Liver (tissue), 3 donors: ENCODE measurements at regions not wholly inside any gene's neighbourhood (a gene's known extent, or its start where the extent isn't known, plus 50 kb on each side); places are given as distances from the start of the nearest gene placed in this dataset.

Experiments used
- EGR1 ChIP-seq, 2 donors: IDR thresholded peaks; 2 replicates each; pipeline ENCODE4 v1.6.1; 2016 to 2018; ENCODE audit warnings: antibody characterized with exemption in 2 of 2, low read depth in 2 of 2
- HNF4G ChIP-seq: IDR thresholded peaks from 2 replicates; pipeline ENCODE4 v1.6.1; 2016; ENCODE audit warnings: antibody characterized with exemption
- JUND ChIP-seq, 2 donors: IDR thresholded peaks; 2 replicates each; pipeline ENCODE4 v1.6.1; 2016; ENCODE audit warnings: antibody characterized with exemption in 2 of 2
- NR2F2 ChIP-seq: IDR thresholded peaks from 2 replicates; pipeline ENCODE4 v1.6.1; 2016; ENCODE audit warnings: antibody characterized with exemption
- RAD21 ChIP-seq, 2 donors: IDR thresholded peaks; 2 replicates each; pipeline ENCODE4 v1.6.1; 2016; ENCODE audit warnings: antibody characterized with exemption in 2 of 2, mild to moderate bottlenecking in 2 of 2
- TAF1 ChIP-seq: conservative IDR thresholded peaks from 2 replicates; pipeline ENCODE4 v1.6.1; 2016; ENCODE audit warnings: antibody characterized with exemption, mild to moderate bottlenecking
- YY1 ChIP-seq: IDR thresholded peaks from 2 replicates; pipeline ENCODE4 v1.6.1; 2016; ENCODE audit warnings: antibody characterized with exemption, mild to moderate bottlenecking
- ZBTB33 ChIP-seq: IDR thresholded peaks from 2 replicates; pipeline ENCODE4 v1.6.1; 2016; ENCODE audit warnings: antibody characterized with exemption
- TF ChIP-seq, protein P1 (sequence below): fragments of 150-350 bp; IDR thresholded peaks from 2 replicates; pipeline ENCODE4 v1.5.1; 2017; ENCODE audit warnings: improper control_type of control experiment, low read depth, low read length; ENCODE audit not compliant: missing input control
- TF ChIP-seq, protein P2 (sequence below): IDR thresholded peaks from 2 replicates; pipeline ENCODE4 v1.6.1; 2016; ENCODE audit warnings: antibody characterized with exemption
- TF ChIP-seq, protein P3 (sequence below): IDR thresholded peaks from 2 replicates; pipeline ENCODE4 v1.6.1; 2016; ENCODE audit warnings: antibody characterized with exemption, mild to moderate bottlenecking
- TF ChIP-seq, protein P4 (sequence below): IDR thresholded peaks from 2 replicates; pipeline ENCODE4 v1.6.1; 2016; ENCODE audit warnings: antibody characterized with exemption
- donor health status: healthy.
- donor health status: healthy.

DNA sequence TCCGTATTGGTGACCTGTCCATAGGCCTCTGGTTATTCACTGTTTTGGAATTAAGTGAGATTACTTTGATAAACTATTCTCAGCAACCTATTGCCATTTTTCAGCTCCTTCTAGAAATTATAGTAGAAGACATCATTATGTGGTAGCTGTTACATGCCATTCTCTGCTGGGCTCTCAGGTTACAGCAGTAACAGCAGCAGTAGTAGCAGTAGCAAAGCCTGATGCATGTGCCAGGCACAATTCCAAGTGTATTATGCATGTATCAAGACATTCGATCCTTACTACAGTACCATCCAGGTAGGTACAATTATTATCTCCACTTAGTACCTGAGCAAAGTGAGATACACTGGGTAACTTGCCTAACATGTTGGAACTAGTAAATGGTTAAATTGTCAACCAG lies 74.3 kb downstream of the RPS12 start:
- TF ChIP-seq TAF1 (no peak), JUND (IDR thresholded peaks at IDR 0.05) (no peak), NR2F2 (no peak), HNF4G (no peak), ZBTB33 (no peak), EGR1 (IDR thresholded peaks at IDR 0.05; ENCODE audit: low read depth in 2 of 2) (no peak), YY1 (no peak), RAD21 (IDR thresholded peaks at IDR 0.05) (no peak)
- TF ChIP-seq, protein P1, sequence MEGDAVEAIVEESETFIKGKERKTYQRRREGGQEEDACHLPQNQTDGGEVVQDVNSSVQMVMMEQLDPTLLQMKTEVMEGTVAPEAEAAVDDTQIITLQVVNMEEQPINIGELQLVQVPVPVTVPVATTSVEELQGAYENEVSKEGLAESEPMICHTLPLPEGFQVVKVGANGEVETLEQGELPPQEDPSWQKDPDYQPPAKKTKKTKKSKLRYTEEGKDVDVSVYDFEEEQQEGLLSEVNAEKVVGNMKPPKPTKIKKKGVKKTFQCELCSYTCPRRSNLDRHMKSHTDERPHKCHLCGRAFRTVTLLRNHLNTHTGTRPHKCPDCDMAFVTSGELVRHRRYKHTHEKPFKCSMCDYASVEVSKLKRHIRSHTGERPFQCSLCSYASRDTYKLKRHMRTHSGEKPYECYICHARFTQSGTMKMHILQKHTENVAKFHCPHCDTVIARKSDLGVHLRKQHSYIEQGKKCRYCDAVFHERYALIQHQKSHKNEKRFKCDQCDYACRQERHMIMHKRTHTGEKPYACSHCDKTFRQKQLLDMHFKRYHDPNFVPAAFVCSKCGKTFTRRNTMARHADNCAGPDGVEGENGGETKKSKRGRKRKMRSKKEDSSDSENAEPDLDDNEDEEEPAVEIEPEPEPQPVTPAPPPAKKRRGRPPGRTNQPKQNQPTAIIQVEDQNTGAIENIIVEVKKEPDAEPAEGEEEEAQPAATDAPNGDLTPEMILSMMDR: no peak
- TF ChIP-seq, protein P2, sequence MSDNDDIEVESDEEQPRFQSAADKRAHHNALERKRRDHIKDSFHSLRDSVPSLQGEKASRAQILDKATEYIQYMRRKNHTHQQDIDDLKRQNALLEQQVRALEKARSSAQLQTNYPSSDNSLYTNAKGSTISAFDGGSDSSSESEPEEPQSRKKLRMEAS: no peak
- TF ChIP-seq, protein P3, sequence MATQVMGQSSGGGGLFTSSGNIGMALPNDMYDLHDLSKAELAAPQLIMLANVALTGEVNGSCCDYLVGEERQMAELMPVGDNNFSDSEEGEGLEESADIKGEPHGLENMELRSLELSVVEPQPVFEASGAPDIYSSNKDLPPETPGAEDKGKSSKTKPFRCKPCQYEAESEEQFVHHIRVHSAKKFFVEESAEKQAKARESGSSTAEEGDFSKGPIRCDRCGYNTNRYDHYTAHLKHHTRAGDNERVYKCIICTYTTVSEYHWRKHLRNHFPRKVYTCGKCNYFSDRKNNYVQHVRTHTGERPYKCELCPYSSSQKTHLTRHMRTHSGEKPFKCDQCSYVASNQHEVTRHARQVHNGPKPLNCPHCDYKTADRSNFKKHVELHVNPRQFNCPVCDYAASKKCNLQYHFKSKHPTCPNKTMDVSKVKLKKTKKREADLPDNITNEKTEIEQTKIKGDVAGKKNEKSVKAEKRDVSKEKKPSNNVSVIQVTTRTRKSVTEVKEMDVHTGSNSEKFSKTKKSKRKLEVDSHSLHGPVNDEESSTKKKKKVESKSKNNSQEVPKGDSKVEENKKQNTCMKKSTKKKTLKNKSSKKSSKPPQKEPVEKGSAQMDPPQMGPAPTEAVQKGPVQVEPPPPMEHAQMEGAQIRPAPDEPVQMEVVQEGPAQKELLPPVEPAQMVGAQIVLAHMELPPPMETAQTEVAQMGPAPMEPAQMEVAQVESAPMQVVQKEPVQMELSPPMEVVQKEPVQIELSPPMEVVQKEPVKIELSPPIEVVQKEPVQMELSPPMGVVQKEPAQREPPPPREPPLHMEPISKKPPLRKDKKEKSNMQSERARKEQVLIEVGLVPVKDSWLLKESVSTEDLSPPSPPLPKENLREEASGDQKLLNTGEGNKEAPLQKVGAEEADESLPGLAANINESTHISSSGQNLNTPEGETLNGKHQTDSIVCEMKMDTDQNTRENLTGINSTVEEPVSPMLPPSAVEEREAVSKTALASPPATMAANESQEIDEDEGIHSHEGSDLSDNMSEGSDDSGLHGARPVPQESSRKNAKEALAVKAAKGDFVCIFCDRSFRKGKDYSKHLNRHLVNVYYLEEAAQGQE: no peak
- TF ChIP-seq, protein P4, sequence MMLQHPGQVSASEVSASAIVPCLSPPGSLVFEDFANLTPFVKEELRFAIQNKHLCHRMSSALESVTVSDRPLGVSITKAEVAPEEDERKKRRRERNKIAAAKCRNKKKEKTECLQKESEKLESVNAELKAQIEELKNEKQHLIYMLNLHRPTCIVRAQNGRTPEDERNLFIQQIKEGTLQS: no peak
